Ovary (tissue), 3 donors: ENCODE measurements at regions not wholly inside any gene's neighbourhood (a gene's known extent, or its start where the extent isn't known, plus 50 kb on each side); places are given as distances from the start of the nearest gene placed in this dataset.

Source experiments
- EP300 ChIP-seq: sonication (generic); formaldehyde crosslinking; IDR thresholded peaks from one replicate; pipeline ENCODE4 v1.6.1; 2017; ENCODE audit warnings: antibody characterized with exemption
- POLR2A ChIP-seq: fragments of 450-650 bp; IDR thresholded peaks from one replicate; pipeline ENCODE4 v1.6.1; 2017; ENCODE audit warnings: antibody characterized with exemption, mild to moderate bottlenecking, moderate library complexity
- TF ChIP-seq, protein P1 (sequence below), 3 donors: fragments of 450-650 bp in 2 of 3; fragments of 200-600 bp in 1 of 3; IDR thresholded peaks; one replicate each; pipeline versions ENCODE4 v1.5.1 to v1.8.0; 2016 to 2022; ENCODE audit warnings: antibody characterized with exemption in 3 of 3, mild to moderate bottlenecking in 1 of 3
- donor health status: DM: no; HTN: no; CAD: no.

DNA sequence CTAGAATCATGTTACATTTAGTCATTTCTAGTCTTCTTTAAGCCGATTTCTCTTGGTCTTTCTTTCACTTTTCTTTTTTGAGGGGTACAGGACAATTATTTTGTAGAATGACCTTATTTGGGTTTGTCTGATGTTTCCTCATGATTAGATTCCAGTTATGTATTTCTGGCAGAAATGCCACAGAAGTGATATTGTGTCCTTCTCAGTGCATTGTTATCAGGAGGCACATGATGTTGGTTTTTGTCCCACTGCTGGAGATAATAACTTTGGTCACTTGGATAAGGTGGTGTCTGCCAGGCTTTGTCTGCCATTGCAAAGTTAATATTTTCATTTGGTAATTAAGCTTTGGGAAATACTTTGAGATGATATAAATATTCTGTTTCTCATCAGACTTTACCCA, 100.3 kb downstream of the RRM1 start:
- TF ChIP-seq, protein P1, sequence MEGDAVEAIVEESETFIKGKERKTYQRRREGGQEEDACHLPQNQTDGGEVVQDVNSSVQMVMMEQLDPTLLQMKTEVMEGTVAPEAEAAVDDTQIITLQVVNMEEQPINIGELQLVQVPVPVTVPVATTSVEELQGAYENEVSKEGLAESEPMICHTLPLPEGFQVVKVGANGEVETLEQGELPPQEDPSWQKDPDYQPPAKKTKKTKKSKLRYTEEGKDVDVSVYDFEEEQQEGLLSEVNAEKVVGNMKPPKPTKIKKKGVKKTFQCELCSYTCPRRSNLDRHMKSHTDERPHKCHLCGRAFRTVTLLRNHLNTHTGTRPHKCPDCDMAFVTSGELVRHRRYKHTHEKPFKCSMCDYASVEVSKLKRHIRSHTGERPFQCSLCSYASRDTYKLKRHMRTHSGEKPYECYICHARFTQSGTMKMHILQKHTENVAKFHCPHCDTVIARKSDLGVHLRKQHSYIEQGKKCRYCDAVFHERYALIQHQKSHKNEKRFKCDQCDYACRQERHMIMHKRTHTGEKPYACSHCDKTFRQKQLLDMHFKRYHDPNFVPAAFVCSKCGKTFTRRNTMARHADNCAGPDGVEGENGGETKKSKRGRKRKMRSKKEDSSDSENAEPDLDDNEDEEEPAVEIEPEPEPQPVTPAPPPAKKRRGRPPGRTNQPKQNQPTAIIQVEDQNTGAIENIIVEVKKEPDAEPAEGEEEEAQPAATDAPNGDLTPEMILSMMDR (IDR thresholded peaks at IDR 0.05): no peak
- no peak for TF ChIP-seq EP300
- TF ChIP-seq POLR2A: no peak
